NCI-H146 (cell line): ENCODE measurements at regions not wholly inside any gene's neighbourhood (a gene's known extent, or its start where the extent isn't known, plus 50 kb on each side); places are given as distances from the start of the nearest gene placed in this dataset.
"Not testable (repeated sequence)": the region's sequence is repeated elsewhere in the genome, so short reads cannot be mapped to it uniquely, and the experiment has no call there.

Experiments used
- DNase-seq: peaks from one replicate; lab custom pipeline; 2025; lab: John Stamatoyannopoulos, UW

- no peak for DNase-seq
These were observed 50.7 kb upstream of the USP7 start for GRCh38 chr16:9014389-9014788.

DNA sequence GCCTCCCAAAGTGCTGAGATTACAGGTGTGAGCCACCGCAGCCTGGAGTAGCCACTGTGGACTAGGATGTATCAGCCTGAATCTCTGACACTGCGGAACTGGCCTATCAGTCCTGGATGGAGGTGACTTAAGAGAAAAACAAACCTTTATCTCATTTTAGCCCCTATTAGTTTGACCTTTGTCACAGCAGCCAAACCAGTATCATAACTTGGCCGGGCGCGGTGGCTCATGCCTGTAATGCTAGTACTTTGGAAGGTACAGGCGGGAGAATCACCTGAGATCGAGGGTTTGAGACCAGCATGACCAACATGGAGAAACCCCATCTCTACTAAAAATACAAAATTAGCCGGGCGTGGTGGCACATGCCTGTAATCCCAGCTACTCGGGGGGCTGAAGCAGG is 51.8 kb upstream of the USP7 start:
- DNase-seq: no peak

- not testable (repeated sequence) for DNase-seq
These were observed 52.3 kb upstream of the USP7 start for GRCh38 chr16:9016005-9016404.

DNA sequence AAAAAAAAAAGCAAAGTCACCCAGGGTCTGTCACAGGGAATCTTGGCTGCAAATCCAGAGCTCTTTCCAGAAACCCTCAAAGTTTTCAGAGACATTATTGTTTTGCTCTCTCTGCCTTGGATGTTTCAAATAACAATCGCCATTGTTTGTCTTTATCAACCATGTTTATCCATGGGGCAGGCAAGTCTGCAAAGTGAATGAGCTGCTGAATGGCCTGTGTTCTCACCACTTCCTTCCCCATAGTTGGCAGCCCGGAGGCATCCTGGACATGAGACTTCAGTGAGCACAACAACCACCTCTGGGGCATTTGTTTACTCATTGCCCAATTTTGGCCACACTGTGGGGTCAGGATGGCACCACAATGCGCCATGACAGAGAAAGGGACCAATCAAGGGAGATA is 53.1 kb upstream of the USP7 start:
- no peak for DNase-seq

GRCh38 chr16:9027070-9027799 is 63.5 kb upstream of the USP7 start:
- DNase-seq: no peak

- not testable (repeated sequence) for DNase-seq
These were observed 63.0 kb upstream of the HAPSTR1 start for GRCh38 chr16:9028491-9028890.

GRCh38 chr16:9031107-9031506 is 60.3 kb upstream of the HAPSTR1 start:
- DNase-seq: no peak

GRCh38 chr16:9033125-9033830 is 58.2 kb upstream of the HAPSTR1 start:
- DNase-seq: peak; percentile 57

DNA sequence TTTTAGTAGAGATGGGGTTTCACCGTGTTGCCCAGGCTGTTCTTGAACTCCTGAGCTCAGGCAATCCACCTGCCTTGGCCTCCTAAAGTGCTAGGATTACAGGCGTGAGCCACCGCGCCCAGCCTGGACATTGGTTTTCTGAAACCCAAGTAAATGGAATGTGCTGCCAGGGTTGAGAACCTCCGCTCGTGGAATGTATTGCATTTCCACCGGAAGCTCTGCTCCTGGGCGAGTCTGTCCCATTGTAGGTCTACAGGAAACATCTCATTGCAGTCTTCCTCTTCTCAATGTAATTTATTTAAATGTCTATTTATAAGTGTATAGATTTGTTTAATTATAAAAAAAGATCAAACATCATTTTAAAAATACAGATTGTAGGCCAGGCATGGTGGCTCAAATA is 57.4 kb upstream of the HAPSTR1 start:
- DNase-seq: no peak

GRCh38 chr16:9035996-9036395 is 55.4 kb upstream of the HAPSTR1 start:
- DNase-seq: no peak

DNA sequence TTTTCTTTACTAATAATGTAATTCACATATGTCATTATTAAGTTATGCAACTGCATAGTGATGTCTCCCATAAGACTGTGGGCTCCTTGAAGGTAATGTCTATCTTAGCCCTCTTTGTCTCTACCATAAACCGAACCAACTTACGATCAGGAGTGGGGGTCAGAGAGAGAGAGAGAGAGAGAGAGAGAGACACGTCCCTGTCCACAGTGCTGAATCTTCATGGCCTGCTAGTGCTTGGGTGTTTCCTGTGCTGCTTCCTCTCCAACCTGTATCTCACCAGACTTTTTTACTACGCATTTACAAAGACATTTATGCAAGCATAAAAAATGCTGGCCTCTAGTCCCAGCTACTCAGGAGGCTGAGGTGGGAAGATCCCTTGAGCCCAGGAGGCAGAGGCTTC is 52.2 kb upstream of the HAPSTR1 start:
- no peak for DNase-seq

DNA sequence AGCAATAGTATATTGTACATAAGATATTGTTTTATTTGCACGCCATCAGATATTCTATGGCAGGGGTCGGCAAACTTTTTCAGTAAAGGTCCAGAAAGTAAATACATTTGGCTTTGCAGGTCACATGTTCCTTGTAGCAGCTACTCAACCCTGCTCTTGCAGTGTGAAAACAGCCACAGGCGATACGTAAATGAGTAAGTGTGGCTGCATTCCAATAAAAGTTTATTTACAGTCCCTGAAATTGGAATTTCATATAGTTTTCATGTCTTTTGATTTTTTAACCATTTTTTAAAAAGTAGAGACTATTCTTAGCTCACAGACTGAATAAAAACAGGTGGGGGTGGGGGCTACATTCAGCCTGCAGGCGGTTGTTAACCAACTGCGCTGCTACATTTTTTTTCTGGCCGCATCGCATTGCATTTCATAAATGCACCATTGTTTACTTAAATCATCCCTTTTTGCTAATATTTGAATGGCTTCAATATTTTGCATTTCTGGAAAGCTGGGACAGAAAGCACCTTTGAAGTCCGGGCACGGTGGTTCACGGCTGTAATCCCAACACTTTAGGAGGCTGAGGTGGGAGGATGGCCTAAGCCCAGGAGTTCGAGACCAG is 50.5 kb upstream of the HAPSTR1 start:
- DNase-seq: no peak
